ENCODE measurements at regions not wholly inside any gene's neighbourhood (a gene's known extent, or its start where the extent isn't known, plus 50 kb on each side); places are given as distances from the start of the nearest gene placed in this dataset.

GRCh38 chr6:139640448-139640847 is 266.0 kb upstream of the CITED2 start:
- no peak for DNase-seq

- no peak for DNase-seq
These were observed 265.1 kb upstream of the CITED2 start for GRCh38 chr6:139639507-139639906.

- DNase-seq, result no peak
These were observed 263.9 kb upstream of the CITED2 start for GRCh38 chr6:139638179-139638941.

GRCh38 chr6:139637766-139638165 is 263.3 kb upstream of the CITED2 start:
- no peak for DNase-seq

GRCh38 chr6:139636391-139636790 is 261.9 kb upstream of the CITED2 start:
- no peak for DNase-seq

GRCh38 chr6:139635401-139636130 is 261.1 kb upstream of the CITED2 start:
- DNase-seq, result no peak

- DNase-seq, result no peak
These were observed 258.4 kb upstream of the CITED2 start for GRCh38 chr6:139632840-139633239.

GRCh38 chr6:139628270-139628669 is 253.8 kb upstream of the CITED2 start:
- DNase-seq, result no peak

GRCh38 chr6:139627091-139627490 is 252.6 kb upstream of the CITED2 start:
- DNase-seq, result no peak

GRCh38 chr6:139625998-139626975 is 251.8 kb upstream of the CITED2 start:
- no peak for DNase-seq

- no peak for DNase-seq
These were observed 250.9 kb upstream of the CITED2 start for GRCh38 chr6:139625081-139625939.

- no peak for DNase-seq
These were observed 248.9 kb upstream of the CITED2 start for GRCh38 chr6:139623372-139623771.

GRCh38 chr6:139613496-139613895 is 239.0 kb upstream of the CITED2 start:
- DNase-seq, result no peak

- no peak for DNase-seq
These were observed 237.7 kb upstream of the CITED2 start for GRCh38 chr6:139612135-139612465.

- no peak for DNase-seq
These were observed 237.1 kb upstream of the CITED2 start for GRCh38 chr6:139611327-139612134.

- DNase-seq, result no peak
These were observed 234.2 kb upstream of the CITED2 start for GRCh38 chr6:139608466-139609261.

- DNase-seq, result no peak
These were observed 230.9 kb upstream of the CITED2 start for GRCh38 chr6:139605350-139605749.

GRCh38 chr6:139603581-139603980 is 229.1 kb upstream of the CITED2 start:
- DNase-seq, result no peak

- no peak for DNase-seq
These were observed 228.1 kb upstream of the CITED2 start for GRCh38 chr6:139602577-139602976.

- no peak for DNase-seq
These were observed 226.5 kb upstream of the CITED2 start for GRCh38 chr6:139600919-139601475.

All from hindlimb muscle (tissue), 1 donor.